Left lung (tissue), 4 donors: ENCODE measurements at regions not wholly inside any gene's neighbourhood (a gene's known extent, or its start where the extent isn't known, plus 50 kb on each side); places are given as distances from the start of the nearest gene placed in this dataset.

Source experiments
- ATAC-seq: fragments of 200-7000 bp; cut with Tn5 transposase; one replicate; pipeline ENCODE4 v1.9.1; 2020; ENCODE audit warnings: moderate library complexity
- DNase-seq, 4 donors: peaks; one replicate each; pipeline ENCODE4 v3.0.0-alpha.2; 2013 to 2020
- H3K27ac ChIP-seq, 2 donors: fragments of 200-600 bp; sonication (generic) in 1 of 2; one replicate each; pipeline versions ENCODE4 v1.5.0 to v1.8.0; 2020 to 2021
- H3K27me3 ChIP-seq, 2 donors: fragments of 200-600 bp; sonication (generic) in 1 of 2; one replicate each; pipeline versions ENCODE4 v1.5.0 to v1.8.0; 2020 to 2021
- H3K36me3 ChIP-seq, 2 donors: fragments of 200-600 bp; sonication (generic) in 1 of 2; one replicate each; pipeline versions ENCODE4 v1.5.0 to v1.8.0; 2020 to 2021
- H3K4me1 ChIP-seq, 2 donors: fragments of 200-600 bp; one replicate each; pipeline ENCODE4 v1.8.0; 2021
- H3K4me3 ChIP-seq, 2 donors: fragments of 200-600 bp; sonication (generic) in 1 of 2; one replicate each; pipeline versions ENCODE4 v1.5.0 to v1.8.0; 2020 to 2021; ENCODE audit warnings: mild to moderate bottlenecking in 1 of 2
- H3K9me3 ChIP-seq, 2 donors: fragments of 200-600 bp; sonication (generic) in 1 of 2; one replicate each; pipeline versions ENCODE4 v1.5.0 to v1.8.0; 2020 to 2021
- CTCF ChIP-seq, 2 donors: fragments of 200-600 bp; sonication (generic) in 1 of 2; IDR thresholded peaks; one replicate each; pipeline versions ENCODE4 v1.5.0 to v1.8.0; 2021; ENCODE audit warnings: antibody characterized with exemption in 2 of 2
- intact Hi-C, 2 donors: fragments of 100-400 bp; cut with DNase I; formaldehyde crosslinking; loops; one replicate each; pipeline versions ENCODE4 v1.11.2 to v1.14.2; 2022
- donor health status: DM: no; HTN: yes; CAD: no.
- donor health status: DM: no; HTN: no; CAD: no.

GRCh38 chr11:10619131-10619680 is 50.7 kb upstream of the LYVE1 start:
- peak overlapping the region in 1 of 2 donors; percentile 10 for H3K27ac ChIP-seq
- peaks cover 5 to 43% of the 10 kb centered on the region in 2 donors for H3K4me1 ChIP-seq
- ATAC-seq (no peak), DNase-seq (no peak)
- H3K36me3 ChIP-seq = no peaks in the 10 kb centered on the region
- H3K9me3 ChIP-seq = no peaks in the 10 kb centered on the region
- intact Hi-C loops = no loop called here
- no peaks in the 10 kb centered on the region for H3K27me3 ChIP-seq
- TF ChIP-seq CTCF (IDR thresholded peaks at IDR 0.05) = no peak
- no peak overlapping the region for H3K4me3 ChIP-seq

- H3K9me3 ChIP-seq = no peaks in the 10 kb centered on the region
These were observed 50.0 kb upstream of the LYVE1 start for GRCh38 chr11:10618490-10618889.

More at GRCh38 chr11:10618490-10618889, 50.0 kb upstream of the LYVE1 start:
- H3K4me1 ChIP-seq = peaks cover 0 to 36% of the 10 kb centered on the region in 2 donors
- no peaks in the 10 kb centered on the region for H3K36me3 ChIP-seq
- no peak for TF ChIP-seq CTCF (IDR thresholded peaks at IDR 0.05)
- peak overlapping the region in 1 of 2 donors; percentile 10 for H3K27ac ChIP-seq
- no peak for ATAC-seq
- no peaks in the 10 kb centered on the region for H3K27me3 ChIP-seq
- DNase-seq = no peak
- no peak overlapping the region for H3K4me3 ChIP-seq
- intact Hi-C loops = no loop called here
